ENCODE measurements at regions not wholly inside any gene's neighbourhood (a gene's known extent, or its start where the extent isn't known, plus 50 kb on each side); places are given as distances from the start of the nearest gene placed in this dataset.

GRCh38 chr17:52751051-52751450, 592.5 kb upstream of the CA10 start:
- no peak for TF ChIP-seq CEBPB (IDR thresholded peaks at IDR 0.05)
- no peak for TF ChIP-seq EP300 (IDR thresholded peaks at IDR 0.05; ENCODE audit: borderline replicate concordance)
- no peak for TF ChIP-seq MAX (IDR thresholded peaks at IDR 0.05)

Measured in Ishikawa (cell line).